Liver (tissue), 8 donors: ENCODE measurements at regions not wholly inside any gene's neighbourhood (a gene's known extent, or its start where the extent isn't known, plus 50 kb on each side); places are given as distances from the start of the nearest gene placed in this dataset.

ENCODE experiments used
- DNase-seq: peaks from one replicate; pipeline ENCODE4 v3.0.0-alpha.2; 2017; ENCODE audit warnings: low spot score
- H3K27ac ChIP-seq, 2 donors: one replicate each; pipeline ENCODE4 v1.7.0; 2013; ENCODE audit warnings: inconsistent platforms in 2 of 2, low read length in 2 of 2, control low read depth in 1 of 2, low read depth in 1 of 2, mild to moderate bottlenecking in 1 of 2
- H3K27me3 ChIP-seq, 4 donors: one replicate each; pipeline versions ENCODE4 v1.6.1 to v1.7.0; 2013; ENCODE audit warnings: low read length in 3 of 4, inconsistent platforms in 1 of 4, mild to moderate bottlenecking in 1 of 4, moderate library complexity in 1 of 4; ENCODE audit not compliant: control insufficient read depth in 4 of 4, insufficient read depth in 4 of 4
- H3K36me3 ChIP-seq, 4 donors: one replicate each; pipeline versions ENCODE4 v1.6.1 to v1.7.0; 2013; ENCODE audit warnings: low read length in 3 of 4, mild to moderate bottlenecking in 3 of 4, low read depth in 1 of 4, moderate library complexity in 1 of 4; ENCODE audit not compliant: control insufficient read depth in 4 of 4, insufficient read depth in 3 of 4
- H3K4me1 ChIP-seq, 4 donors: one replicate each; pipeline versions ENCODE4 v1.6.1 to v1.7.0; 2013; ENCODE audit warnings: low read length in 3 of 4, mild to moderate bottlenecking in 3 of 4, moderate library complexity in 1 of 4; ENCODE audit not compliant: control insufficient read depth in 4 of 4, insufficient read depth in 4 of 4
- H3K4me3 ChIP-seq, 3 donors: one replicate each; pipeline versions ENCODE4 v1.6.1 to v1.7.0; 2013; ENCODE audit warnings: low read length in 3 of 3, control low read depth in 1 of 3, low read depth in 1 of 3, mild to moderate bottlenecking in 1 of 3
- H3K9ac ChIP-seq, 2 donors: one replicate each; pipeline ENCODE4 v1.7.0; 2013; ENCODE audit warnings: low read length in 2 of 2, mild to moderate bottlenecking in 2 of 2, moderate library complexity in 2 of 2, control low read depth in 1 of 2, low read depth in 1 of 2
- H3K9me3 ChIP-seq, 4 donors: one replicate each; pipeline versions ENCODE4 v1.6.1 to v1.7.0; 2013; ENCODE audit warnings: low read length in 3 of 4; ENCODE audit not compliant: control insufficient read depth in 4 of 4
- EGR1 ChIP-seq, 2 donors: IDR thresholded peaks; 2 replicates each; pipeline ENCODE4 v1.6.1; 2016 to 2018; ENCODE audit warnings: antibody characterized with exemption in 2 of 2, low read depth in 2 of 2
- FOXA1 ChIP-seq: IDR thresholded peaks from 2 replicates; pipeline ENCODE4 v1.6.1; 2016; ENCODE audit warnings: antibody characterized with exemption
- FOXA2 ChIP-seq: IDR thresholded peaks from 2 replicates; pipeline ENCODE4 v1.6.1; 2016; ENCODE audit warnings: antibody characterized with exemption
- GABPA ChIP-seq, 2 donors: IDR thresholded peaks in 1 of 2; conservative IDR thresholded peaks in 1 of 2; 2 replicates each; pipeline ENCODE4 v1.6.1; 2016; ENCODE audit warnings: antibody characterized with exemption in 2 of 2, mild to moderate bottlenecking in 1 of 2, moderate library complexity in 1 of 2
- HNF4A ChIP-seq, 2 donors: conservative IDR thresholded peaks; 2 replicates each; pipeline ENCODE4 v1.6.1; 2016; ENCODE audit warnings: antibody characterized with exemption in 2 of 2, mild to moderate bottlenecking in 2 of 2
- HNF4G ChIP-seq: IDR thresholded peaks from 2 replicates; pipeline ENCODE4 v1.6.1; 2016; ENCODE audit warnings: antibody characterized with exemption
- JUND ChIP-seq, 2 donors: IDR thresholded peaks; 2 replicates each; pipeline ENCODE4 v1.6.1; 2016; ENCODE audit warnings: antibody characterized with exemption in 2 of 2
- MAX ChIP-seq: IDR thresholded peaks from 2 replicates; pipeline ENCODE4 v1.6.1; 2016; ENCODE audit warnings: antibody characterized with exemption
- NR2F2 ChIP-seq: IDR thresholded peaks from 2 replicates; pipeline ENCODE4 v1.6.1; 2016; ENCODE audit warnings: antibody characterized with exemption
- RAD21 ChIP-seq, 2 donors: IDR thresholded peaks; 2 replicates each; pipeline ENCODE4 v1.6.1; 2016; ENCODE audit warnings: antibody characterized with exemption in 2 of 2, mild to moderate bottlenecking in 2 of 2
- RXRA ChIP-seq, 2 donors: IDR thresholded peaks; 2 replicates each; pipeline ENCODE4 v1.6.1; 2017 to 2018; ENCODE audit warnings: antibody characterized with exemption in 2 of 2, mild to moderate bottlenecking in 1 of 2
- SP1 ChIP-seq: IDR thresholded peaks from 2 replicates; pipeline ENCODE4 v1.6.1; 2018; ENCODE audit warnings: antibody characterized with exemption, mild to moderate bottlenecking
- TAF1 ChIP-seq: conservative IDR thresholded peaks from 2 replicates; pipeline ENCODE4 v1.6.1; 2016; ENCODE audit warnings: antibody characterized with exemption, mild to moderate bottlenecking
- YY1 ChIP-seq: IDR thresholded peaks from 2 replicates; pipeline ENCODE4 v1.6.1; 2016; ENCODE audit warnings: antibody characterized with exemption, mild to moderate bottlenecking
- WGBS: extraction: QIAGEN DNeasy Blood & Tissue Kit; methylation state at CpG from one replicate; pipeline ENCODE4 v1.1.7; 2013; 5-methylcytosine and 5-hydroxymethylcytosine counted together
- TF ChIP-seq, protein P1 (sequence below): IDR thresholded peaks from 2 replicates; pipeline ENCODE4 v1.6.1; 2016; ENCODE audit warnings: antibody characterized with exemption
- TF ChIP-seq, protein P2 (sequence below): fragments of 150-350 bp; IDR thresholded peaks from 2 replicates; pipeline ENCODE4 v1.5.1; 2017; ENCODE audit warnings: improper control_type of control experiment, low read depth, low read length; ENCODE audit not compliant: missing input control
- TF ChIP-seq, protein P3 (sequence below): IDR thresholded peaks from 2 replicates; pipeline ENCODE4 v1.6.1; 2016; ENCODE audit warnings: antibody characterized with exemption, mild to moderate bottlenecking
- TF ChIP-seq, protein P4 (sequence below): IDR thresholded peaks from 2 replicates; pipeline ENCODE4 v1.6.1; 2016; ENCODE audit warnings: antibody characterized with exemption
- donor health status: healthy.
- donor health status: healthy.
- donor health status: healthy.
- donor health status: healthy.
- donor health status: healthy.

DNA sequence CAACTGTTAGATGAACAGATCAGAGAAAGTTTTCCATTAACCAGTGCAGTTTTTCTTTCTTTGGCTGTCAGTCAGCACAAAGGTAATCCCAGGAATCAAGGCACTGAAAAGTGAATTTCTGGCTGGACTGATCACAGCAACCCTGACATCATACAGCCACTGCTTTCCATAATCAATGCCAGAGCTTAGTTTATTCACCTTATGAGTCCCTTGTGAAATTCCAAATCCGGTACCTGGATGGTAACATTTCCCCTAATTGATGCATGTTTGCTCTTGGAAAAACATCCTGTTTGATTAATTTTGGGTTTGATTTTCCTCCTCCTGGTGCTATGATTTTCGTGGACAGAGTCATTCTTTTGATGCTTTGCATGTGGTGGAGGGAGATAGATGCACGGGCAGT lies 319.8 kb downstream of the INSC start:
- Histone ChIP-seq H3K4me1 (peaks cover 6 to 30% (median 21%) of the 10 kb centered on the region in 4 donors), H3K27ac (peak overlapping the region; percentile 69 to 92), H3K27me3 (no peaks in the 10 kb centered on the region), H3K9ac (no peak overlapping the region), H3K36me3 (no peaks in the 10 kb centered on the region), H3K9me3 (no peaks in the 10 kb centered on the region), H3K4me3 (no peak overlapping the region)
- WGBS, result 18% methylated on average over 3 of the region's 3 CpGs
- no peak for TF ChIP-seq HNF4G
- TF ChIP-seq JUND (IDR thresholded peaks at IDR 0.05), result peak; percentile 89 to 95
- TF ChIP-seq FOXA1, result peak; percentile 88
- TF ChIP-seq MAX, result peak; percentile 89
- TF ChIP-seq, protein P1, sequence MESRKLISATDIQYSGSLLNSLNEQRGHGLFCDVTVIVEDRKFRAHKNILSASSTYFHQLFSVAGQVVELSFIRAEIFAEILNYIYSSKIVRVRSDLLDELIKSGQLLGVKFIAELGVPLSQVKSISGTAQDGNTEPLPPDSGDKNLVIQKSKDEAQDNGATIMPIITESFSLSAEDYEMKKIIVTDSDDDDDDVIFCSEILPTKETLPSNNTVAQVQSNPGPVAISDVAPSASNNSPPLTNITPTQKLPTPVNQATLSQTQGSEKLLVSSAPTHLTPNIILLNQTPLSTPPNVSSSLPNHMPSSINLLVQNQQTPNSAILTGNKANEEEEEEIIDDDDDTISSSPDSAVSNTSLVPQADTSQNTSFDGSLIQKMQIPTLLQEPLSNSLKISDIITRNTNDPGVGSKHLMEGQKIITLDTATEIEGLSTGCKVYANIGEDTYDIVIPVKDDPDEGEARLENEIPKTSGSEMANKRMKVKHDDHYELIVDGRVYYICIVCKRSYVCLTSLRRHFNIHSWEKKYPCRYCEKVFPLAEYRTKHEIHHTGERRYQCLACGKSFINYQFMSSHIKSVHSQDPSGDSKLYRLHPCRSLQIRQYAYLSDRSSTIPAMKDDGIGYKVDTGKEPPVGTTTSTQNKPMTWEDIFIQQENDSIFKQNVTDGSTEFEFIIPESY, result peak; percentile 91
- TF ChIP-seq, protein P2, sequence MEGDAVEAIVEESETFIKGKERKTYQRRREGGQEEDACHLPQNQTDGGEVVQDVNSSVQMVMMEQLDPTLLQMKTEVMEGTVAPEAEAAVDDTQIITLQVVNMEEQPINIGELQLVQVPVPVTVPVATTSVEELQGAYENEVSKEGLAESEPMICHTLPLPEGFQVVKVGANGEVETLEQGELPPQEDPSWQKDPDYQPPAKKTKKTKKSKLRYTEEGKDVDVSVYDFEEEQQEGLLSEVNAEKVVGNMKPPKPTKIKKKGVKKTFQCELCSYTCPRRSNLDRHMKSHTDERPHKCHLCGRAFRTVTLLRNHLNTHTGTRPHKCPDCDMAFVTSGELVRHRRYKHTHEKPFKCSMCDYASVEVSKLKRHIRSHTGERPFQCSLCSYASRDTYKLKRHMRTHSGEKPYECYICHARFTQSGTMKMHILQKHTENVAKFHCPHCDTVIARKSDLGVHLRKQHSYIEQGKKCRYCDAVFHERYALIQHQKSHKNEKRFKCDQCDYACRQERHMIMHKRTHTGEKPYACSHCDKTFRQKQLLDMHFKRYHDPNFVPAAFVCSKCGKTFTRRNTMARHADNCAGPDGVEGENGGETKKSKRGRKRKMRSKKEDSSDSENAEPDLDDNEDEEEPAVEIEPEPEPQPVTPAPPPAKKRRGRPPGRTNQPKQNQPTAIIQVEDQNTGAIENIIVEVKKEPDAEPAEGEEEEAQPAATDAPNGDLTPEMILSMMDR, result no peak
- peak; percentile 70 to 80 for TF ChIP-seq HNF4A (conservative IDR thresholded peaks at IDR 0.05)
- peak; percentile 34 for TF ChIP-seq NR2F2
- TF ChIP-seq GABPA (IDR thresholded peaks at IDR 0.05 in 1 of 2, conservative IDR thresholded peaks at IDR 0.05 in 1 of 2), result peak; percentile 22 to 72
- TF ChIP-seq, protein P3, sequence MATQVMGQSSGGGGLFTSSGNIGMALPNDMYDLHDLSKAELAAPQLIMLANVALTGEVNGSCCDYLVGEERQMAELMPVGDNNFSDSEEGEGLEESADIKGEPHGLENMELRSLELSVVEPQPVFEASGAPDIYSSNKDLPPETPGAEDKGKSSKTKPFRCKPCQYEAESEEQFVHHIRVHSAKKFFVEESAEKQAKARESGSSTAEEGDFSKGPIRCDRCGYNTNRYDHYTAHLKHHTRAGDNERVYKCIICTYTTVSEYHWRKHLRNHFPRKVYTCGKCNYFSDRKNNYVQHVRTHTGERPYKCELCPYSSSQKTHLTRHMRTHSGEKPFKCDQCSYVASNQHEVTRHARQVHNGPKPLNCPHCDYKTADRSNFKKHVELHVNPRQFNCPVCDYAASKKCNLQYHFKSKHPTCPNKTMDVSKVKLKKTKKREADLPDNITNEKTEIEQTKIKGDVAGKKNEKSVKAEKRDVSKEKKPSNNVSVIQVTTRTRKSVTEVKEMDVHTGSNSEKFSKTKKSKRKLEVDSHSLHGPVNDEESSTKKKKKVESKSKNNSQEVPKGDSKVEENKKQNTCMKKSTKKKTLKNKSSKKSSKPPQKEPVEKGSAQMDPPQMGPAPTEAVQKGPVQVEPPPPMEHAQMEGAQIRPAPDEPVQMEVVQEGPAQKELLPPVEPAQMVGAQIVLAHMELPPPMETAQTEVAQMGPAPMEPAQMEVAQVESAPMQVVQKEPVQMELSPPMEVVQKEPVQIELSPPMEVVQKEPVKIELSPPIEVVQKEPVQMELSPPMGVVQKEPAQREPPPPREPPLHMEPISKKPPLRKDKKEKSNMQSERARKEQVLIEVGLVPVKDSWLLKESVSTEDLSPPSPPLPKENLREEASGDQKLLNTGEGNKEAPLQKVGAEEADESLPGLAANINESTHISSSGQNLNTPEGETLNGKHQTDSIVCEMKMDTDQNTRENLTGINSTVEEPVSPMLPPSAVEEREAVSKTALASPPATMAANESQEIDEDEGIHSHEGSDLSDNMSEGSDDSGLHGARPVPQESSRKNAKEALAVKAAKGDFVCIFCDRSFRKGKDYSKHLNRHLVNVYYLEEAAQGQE, result peak; percentile 90
- TF ChIP-seq, protein P4, sequence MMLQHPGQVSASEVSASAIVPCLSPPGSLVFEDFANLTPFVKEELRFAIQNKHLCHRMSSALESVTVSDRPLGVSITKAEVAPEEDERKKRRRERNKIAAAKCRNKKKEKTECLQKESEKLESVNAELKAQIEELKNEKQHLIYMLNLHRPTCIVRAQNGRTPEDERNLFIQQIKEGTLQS, result peak; percentile 88
- TF ChIP-seq YY1, result peak; percentile 79
- peak; percentile 92 for TF ChIP-seq FOXA2
- no peak for TF ChIP-seq TAF1
- TF ChIP-seq RAD21 (IDR thresholded peaks at IDR 0.05), result peak; percentile 68 to 75
- TF ChIP-seq RXRA (IDR thresholded peaks at IDR 0.05), result peak; percentile 97 to 98
- TF ChIP-seq SP1, result peak; percentile 92
- peak; percentile 68 to 89 for TF ChIP-seq EGR1 (IDR thresholded peaks at IDR 0.05; ENCODE audit: low read depth in 2 of 2)
- DNase-seq, result no peak
